Activated naive CD8-positive, alpha-beta T cell treated with anti-CD3 and anti-CD28 coated beads, Interleukin-2, amount 50 U/mL, for 24 hours (primary cell): ENCODE measurements at regions not wholly inside any gene's neighbourhood (a gene's known extent, or its start where the extent isn't known, plus 50 kb on each side); places are given as distances from the start of the nearest gene placed in this dataset.

ENCODE experiments used
- ATAC-seq: fragments of 150-1000 bp; cut with Tn5 transposase; one replicate; pipeline ENCODE4 v1.10.0; 2021
- DNase-seq: peaks from one replicate; pipeline ENCODE4 v3.0.0; 2021
- H3K27ac Mint-ChIP-seq: one replicate; pipeline ENCODE4 v1.8.0; 2021; ENCODE audit warnings: mild to moderate bottlenecking, mixed read lengths
- H3K27me3 Mint-ChIP-seq: one replicate; pipeline ENCODE4 v1.8.0; 2021; ENCODE audit warnings: mixed read lengths
- H3K36me3 Mint-ChIP-seq: one replicate; pipeline ENCODE4 v1.8.0; 2021; ENCODE audit warnings: low read depth, mixed read lengths
- H3K4me1 Mint-ChIP-seq: one replicate; pipeline ENCODE4 v1.8.0; 2021; ENCODE audit warnings: mixed read lengths
- H3K4me3 Mint-ChIP-seq: one replicate; pipeline ENCODE4 v1.8.0; 2021; ENCODE audit warnings: mild to moderate bottlenecking, moderate library complexity, mixed read lengths
- H3K9me3 Mint-ChIP-seq: one replicate; pipeline ENCODE4 v1.8.0; 2021; ENCODE audit warnings: mixed read lengths

- Mint-ChIP-seq H3K36me3 (no peaks in the 10 kb centered on the region), H3K4me3 (no peak overlapping the region), H3K27ac (no peak overlapping the region), H3K4me1 (no peaks in the 10 kb centered on the region), H3K9me3 (no peaks in the 10 kb centered on the region), H3K27me3 (no peaks in the 10 kb centered on the region)
- ATAC-seq (no peak), DNase-seq (no peak)
Measured at GRCh38 chr3:64945171-64945729, 257.4 kb upstream of the ADAMTS9 start.

GRCh38 chr3:64943866-64944265 lies 256.1 kb upstream of the ADAMTS9 start:
- H3K4me3 Mint-ChIP-seq = no peak overlapping the region
- H3K27me3 Mint-ChIP-seq = no peaks in the 10 kb centered on the region
- DNase-seq (no peak), ATAC-seq (no peak)
- H3K4me1 Mint-ChIP-seq = no peaks in the 10 kb centered on the region
- H3K27ac Mint-ChIP-seq = no peak overlapping the region
- no peaks in the 10 kb centered on the region for H3K36me3 Mint-ChIP-seq
- peaks cover 5% of the 10 kb centered on the region for H3K9me3 Mint-ChIP-seq

GRCh38 chr3:64940596-64941348 lies 253.0 kb upstream of the ADAMTS9 start:
- Mint-ChIP-seq H3K27ac (no peak overlapping the region), H3K4me3 (no peak overlapping the region)

DNA sequence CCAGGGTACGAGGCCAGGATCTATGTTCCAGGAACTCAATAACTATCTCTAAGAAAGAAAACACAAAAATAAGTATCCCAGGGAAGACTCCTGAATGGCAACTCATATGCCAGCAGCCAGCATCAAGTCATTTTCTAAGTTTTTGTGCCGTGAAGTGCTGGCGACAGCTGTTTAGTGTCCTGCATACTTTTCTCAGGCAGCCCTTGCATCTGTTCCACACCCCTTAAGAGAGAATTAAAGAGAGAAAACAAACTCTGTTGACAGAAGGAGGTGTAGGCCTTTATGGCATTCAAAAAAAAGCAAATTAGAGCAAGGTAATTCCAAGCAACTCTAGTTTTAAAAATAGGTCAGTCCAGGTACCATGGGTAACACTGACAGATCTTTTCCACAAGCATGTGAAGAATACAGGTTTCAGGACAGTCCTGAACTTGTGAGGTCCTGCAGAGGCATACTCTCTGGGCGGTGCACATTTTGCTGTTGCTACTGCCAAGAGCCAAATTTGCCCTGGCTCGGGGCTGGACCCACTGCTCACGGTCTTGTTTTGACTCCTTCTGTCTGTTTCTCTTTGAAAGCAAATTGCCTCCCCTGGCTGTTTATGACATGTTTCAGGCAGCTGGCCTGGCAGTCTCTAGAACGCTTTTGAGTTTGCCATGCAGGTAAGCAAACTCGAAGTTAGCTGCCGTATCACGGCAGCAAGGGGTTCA lies 252.1 kb upstream of the ADAMTS9 start:
- Mint-ChIP-seq H3K27ac (no peak overlapping the region), H3K27me3 (no peaks in the 10 kb centered on the region), H3K36me3 (no peaks in the 10 kb centered on the region), H3K9me3 (peaks cover 5% of the 10 kb centered on the region), H3K4me1 (no peaks in the 10 kb centered on the region), H3K4me3 (no peak overlapping the region)
- no peak for DNase-seq
- no peak for ATAC-seq

More at GRCh38 chr3:64940596-64941348, 253.0 kb upstream of the ADAMTS9 start:
- DNase-seq = no peak
- no peaks in the 10 kb centered on the region for H3K36me3 Mint-ChIP-seq
- H3K27me3 Mint-ChIP-seq = no peaks in the 10 kb centered on the region
- no peaks in the 10 kb centered on the region for H3K4me1 Mint-ChIP-seq
- no peak for ATAC-seq
- peaks cover 5% of the 10 kb centered on the region for H3K9me3 Mint-ChIP-seq

DNA sequence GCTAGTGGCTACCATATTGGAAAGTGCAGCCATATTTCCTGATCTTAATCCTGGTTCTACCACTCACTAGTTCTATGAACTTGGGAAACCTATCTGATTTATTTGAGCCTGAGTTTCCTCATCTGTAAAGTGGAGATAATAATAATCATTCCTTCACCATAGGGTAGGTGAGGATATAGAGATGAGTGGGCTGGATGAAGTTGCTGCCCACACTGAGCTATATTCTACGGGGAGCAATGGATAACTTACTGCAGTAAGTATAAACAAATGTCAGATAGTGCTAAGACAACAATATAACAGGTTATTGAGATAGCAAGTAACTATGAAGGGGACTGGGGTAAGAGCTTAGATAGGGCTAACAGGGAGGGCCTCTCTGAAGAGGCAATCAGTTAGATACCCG lies 251.5 kb upstream of the ADAMTS9 start:
- no peak for DNase-seq
- H3K4me3 Mint-ChIP-seq = no peak overlapping the region
- H3K9me3 Mint-ChIP-seq = peaks cover 6% of the 10 kb centered on the region
- no peak for ATAC-seq
- no peaks in the 10 kb centered on the region for H3K36me3 Mint-ChIP-seq
- H3K27ac Mint-ChIP-seq = no peak overlapping the region
- no peaks in the 10 kb centered on the region for H3K4me1 Mint-ChIP-seq
- H3K27me3 Mint-ChIP-seq = no peaks in the 10 kb centered on the region

- H3K36me3 Mint-ChIP-seq = no peaks in the 10 kb centered on the region
Measured at GRCh38 chr3:64936556-64936955, 248.8 kb upstream of the ADAMTS9 start.

DNA sequence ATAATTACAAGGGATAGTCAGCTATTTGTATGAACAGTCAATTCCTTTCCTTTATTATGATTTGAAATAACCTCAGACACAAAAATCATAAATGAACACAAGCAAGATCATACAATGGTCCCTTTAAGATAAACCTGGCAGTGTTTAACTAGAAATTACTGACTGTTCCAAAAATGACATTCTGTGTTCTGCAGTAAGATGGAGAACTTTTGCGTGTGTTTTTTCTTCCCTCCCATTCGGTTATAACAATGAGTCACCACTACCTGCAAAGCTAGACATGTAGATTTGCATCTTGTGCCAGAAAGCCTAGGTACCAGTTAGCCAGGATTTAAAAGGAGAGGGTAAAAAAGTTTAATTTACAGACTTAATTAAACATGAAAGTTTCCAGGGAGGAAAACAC lies 248.2 kb upstream of the ADAMTS9 start:
- no peak for ATAC-seq
- Mint-ChIP-seq H3K4me3 (no peak overlapping the region), H3K4me1 (no peaks in the 10 kb centered on the region), H3K27ac (no peak overlapping the region), H3K9me3 (peaks cover 21% of the 10 kb centered on the region), H3K27me3 (no peaks in the 10 kb centered on the region), H3K36me3 (no peaks in the 10 kb centered on the region)
- no peak for DNase-seq

More at GRCh38 chr3:64936556-64936955, 248.8 kb upstream of the ADAMTS9 start:
- no peak for ATAC-seq
- Mint-ChIP-seq H3K4me1 (no peaks in the 10 kb centered on the region), H3K27me3 (no peaks in the 10 kb centered on the region), H3K27ac (no peak overlapping the region), H3K4me3 (no peak overlapping the region), H3K9me3 (peaks cover 21% of the 10 kb centered on the region)
- DNase-seq = no peak

GRCh38 chr3:64932666-64933342 lies 245.0 kb upstream of the ADAMTS9 start:
- Mint-ChIP-seq H3K9me3 (peaks cover 16% of the 10 kb centered on the region), H3K4me3 (no peak overlapping the region), H3K4me1 (no peaks in the 10 kb centered on the region), H3K27ac (no peak overlapping the region), H3K27me3 (no peaks in the 10 kb centered on the region), H3K36me3 (no peaks in the 10 kb centered on the region)
- ATAC-seq (no peak), DNase-seq (no peak)

DNA sequence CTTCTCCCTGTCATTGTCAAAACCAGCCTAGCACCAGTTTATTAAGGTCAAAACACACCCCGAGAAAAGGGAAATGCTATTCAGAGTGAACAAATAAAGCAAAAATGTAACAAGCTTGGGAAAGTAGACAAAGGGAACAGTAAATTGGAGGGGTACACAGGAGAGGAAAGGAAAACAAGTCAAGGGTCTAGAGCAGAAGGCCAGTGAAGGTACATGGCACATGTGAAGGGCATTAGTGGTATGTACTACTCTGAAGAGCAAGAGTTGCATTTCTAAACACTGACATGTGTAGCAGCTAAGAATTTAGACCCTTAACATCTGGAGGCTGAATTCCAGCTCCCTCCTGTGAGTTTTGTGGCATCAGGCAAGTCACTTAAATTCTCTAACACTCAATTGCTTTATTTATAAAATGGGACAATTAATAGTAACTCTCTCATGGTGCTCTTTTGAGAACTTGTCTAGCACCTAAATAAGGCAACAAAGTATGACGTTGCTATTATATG lies 244.3 kb upstream of the ADAMTS9 start:
- Mint-ChIP-seq H3K4me1 (no peaks in the 10 kb centered on the region), H3K27me3 (no peaks in the 10 kb centered on the region), H3K36me3 (no peaks in the 10 kb centered on the region), H3K9me3 (peaks cover 16% of the 10 kb centered on the region), H3K4me3 (no peak overlapping the region), H3K27ac (no peak overlapping the region)
- DNase-seq = no peak
- no peak for ATAC-seq

GRCh38 chr3:64930891-64931290 lies 243.1 kb upstream of the ADAMTS9 start:
- H3K36me3 Mint-ChIP-seq = no peaks in the 10 kb centered on the region

GRCh38 chr3:64928683-64929082 lies 240.9 kb upstream of the ADAMTS9 start:
- Mint-ChIP-seq H3K9me3 (peaks cover 10% of the 10 kb centered on the region), H3K27me3 (no peaks in the 10 kb centered on the region), H3K27ac (no peak overlapping the region), H3K4me3 (no peak overlapping the region), H3K36me3 (no peaks in the 10 kb centered on the region), H3K4me1 (no peaks in the 10 kb centered on the region)
- ATAC-seq (no peak), DNase-seq (no peak)

More at GRCh38 chr3:64930891-64931290, 243.1 kb upstream of the ADAMTS9 start:
- DNase-seq = no peak
- Mint-ChIP-seq H3K27me3 (no peaks in the 10 kb centered on the region), H3K27ac (no peak overlapping the region), H3K4me1 (no peaks in the 10 kb centered on the region), H3K4me3 (no peak overlapping the region), H3K9me3 (peaks cover 16% of the 10 kb centered on the region)
- no peak for ATAC-seq

DNA sequence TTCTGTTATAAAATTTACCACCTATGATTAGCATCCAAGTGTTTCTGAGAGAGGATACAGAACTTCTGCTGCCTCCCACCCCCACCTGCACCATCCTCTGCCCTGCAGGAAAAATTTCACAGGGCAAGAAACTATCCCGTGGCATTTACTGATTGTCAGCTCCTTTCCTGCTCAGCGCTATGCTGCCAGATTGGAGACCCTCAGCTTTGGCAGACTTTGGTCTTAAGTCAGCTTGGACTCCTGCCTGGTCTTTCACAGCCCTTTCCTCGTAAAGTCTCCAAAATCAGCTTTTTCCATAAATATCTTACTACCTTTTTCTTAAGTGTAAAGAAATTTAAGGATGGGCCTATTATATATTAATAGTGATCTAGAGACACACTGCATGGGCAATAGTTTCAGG lies 239.9 kb upstream of the ADAMTS9 start:
- Mint-ChIP-seq H3K9me3 (peaks cover 3% of the 10 kb centered on the region), H3K27me3 (no peaks in the 10 kb centered on the region), H3K36me3 (no peaks in the 10 kb centered on the region), H3K4me1 (no peaks in the 10 kb centered on the region), H3K27ac (no peak overlapping the region), H3K4me3 (no peak overlapping the region)
- DNase-seq (no peak), ATAC-seq (no peak)

GRCh38 chr3:64925575-64925974 lies 237.8 kb upstream of the ADAMTS9 start:
- Mint-ChIP-seq H3K4me1 (no peaks in the 10 kb centered on the region), H3K36me3 (no peaks in the 10 kb centered on the region), H3K9me3 (no peaks in the 10 kb centered on the region), H3K4me3 (no peak overlapping the region), H3K27ac (no peak overlapping the region), H3K27me3 (no peaks in the 10 kb centered on the region)
- no peak for ATAC-seq
- DNase-seq = no peak

GRCh38 chr3:64924961-64925360 lies 237.2 kb upstream of the ADAMTS9 start:
- DNase-seq = no peak
- no peak overlapping the region for H3K27ac Mint-ChIP-seq
- no peaks in the 10 kb centered on the region for H3K4me1 Mint-ChIP-seq
- ATAC-seq = no peak
- no peaks in the 10 kb centered on the region for H3K27me3 Mint-ChIP-seq
- no peaks in the 10 kb centered on the region for H3K36me3 Mint-ChIP-seq
- H3K9me3 Mint-ChIP-seq = no peaks in the 10 kb centered on the region
- H3K4me3 Mint-ChIP-seq = no peak overlapping the region
